ENCODE measurements at regions not wholly inside any gene's neighbourhood (a gene's known extent, or its start where the extent isn't known, plus 50 kb on each side); places are given as distances from the start of the nearest gene placed in this dataset.

GRCh38 chr5:82396396-82396795, 118.2 kb upstream of the RPS23 start:
- TF ChIP-seq CTCF (IDR thresholded peaks at IDR 0.05; ENCODE audit: low read length) (no peak), EZH2 (optimal IDR thresholded peaks at IDR 0.05; ENCODE audit: low read depth, low read length) (no peak), EZH2phosphoT487 (IDR thresholded peaks at IDR 0.05; ENCODE audit: low read length) (no peak)

All from MM.1S (cell line).